IPS-18a (cell line): ENCODE measurements at regions not wholly inside any gene's neighbourhood (a gene's known extent, or its start where the extent isn't known, plus 50 kb on each side); places are given as distances from the start of the nearest gene placed in this dataset.

Source experiments
- H3K27ac ChIP-seq: one replicate; pipeline ENCODE4 v1.5.1; 2013; ENCODE audit warnings: low read length
- H3K27me3 ChIP-seq: one replicate; pipeline ENCODE4 v1.6.1; 2013; ENCODE audit warnings: mild to moderate bottlenecking, low read length; ENCODE audit not compliant: control insufficient read depth, insufficient read depth
- H3K36me3 ChIP-seq: one replicate; pipeline ENCODE4 v1.6.1; 2013; ENCODE audit warnings: low read depth, low read length; ENCODE audit not compliant: control insufficient read depth
- H3K4me1 ChIP-seq: one replicate; pipeline ENCODE4 v1.6.1; 2013; ENCODE audit warnings: low read depth, low read length; ENCODE audit not compliant: control insufficient read depth
- H3K4me3 ChIP-seq: one replicate; pipeline ENCODE4 v1.5.1; 2013; ENCODE audit warnings: low read length
- H3K9ac ChIP-seq: one replicate; pipeline ENCODE4 v1.6.1; 2013; ENCODE audit warnings: mild to moderate bottlenecking, low read length, moderate library complexity
- H3K9me3 ChIP-seq: one replicate; pipeline ENCODE4 v1.6.1; 2013; ENCODE audit warnings: low read depth, low read length; ENCODE audit not compliant: control insufficient read depth

GRCh38 chr11:22491555-22492225 is 133.9 kb downstream of the FANCF start:
- Histone ChIP-seq H3K9me3 (no peaks in the 10 kb centered on the region), H3K4me1 (peaks cover 8% of the 10 kb centered on the region), H3K4me3 (no peak overlapping the region), H3K36me3 (no peaks in the 10 kb centered on the region), H3K9ac (no peak overlapping the region), H3K27me3 (no peaks in the 10 kb centered on the region), H3K27ac (no peak overlapping the region)

GRCh38 chr11:22479971-22480720 is 142.0 kb downstream of the SLC17A6 start:
- Histone ChIP-seq H3K27ac (no peak overlapping the region), H3K27me3 (no peaks in the 10 kb centered on the region), H3K9me3 (no peaks in the 10 kb centered on the region), H3K4me3 (no peak overlapping the region), H3K9ac (no peak overlapping the region), H3K36me3 (no peaks in the 10 kb centered on the region), H3K4me1 (no peaks in the 10 kb centered on the region)

GRCh38 chr11:22479208-22479607 is 141.0 kb downstream of the SLC17A6 start:
- Histone ChIP-seq H3K4me3 (no peak overlapping the region), H3K27ac (no peak overlapping the region), H3K36me3 (no peaks in the 10 kb centered on the region), H3K9me3 (no peaks in the 10 kb centered on the region), H3K27me3 (no peaks in the 10 kb centered on the region), H3K4me1 (no peaks in the 10 kb centered on the region), H3K9ac (no peak overlapping the region)

GRCh38 chr11:22478169-22478568 is 140.0 kb downstream of the SLC17A6 start:
- Histone ChIP-seq H3K4me3 (no peak overlapping the region), H3K27me3 (no peaks in the 10 kb centered on the region), H3K27ac (no peak overlapping the region), H3K4me1 (no peaks in the 10 kb centered on the region), H3K9ac (no peak overlapping the region), H3K9me3 (no peaks in the 10 kb centered on the region), H3K36me3 (no peaks in the 10 kb centered on the region)

GRCh38 chr11:22477312-22477711 is 139.1 kb downstream of the SLC17A6 start:
- Histone ChIP-seq H3K27ac (no peak overlapping the region), H3K4me1 (no peaks in the 10 kb centered on the region), H3K27me3 (no peaks in the 10 kb centered on the region), H3K36me3 (no peaks in the 10 kb centered on the region), H3K9ac (no peak overlapping the region), H3K4me3 (no peak overlapping the region), H3K9me3 (no peaks in the 10 kb centered on the region)

- Histone ChIP-seq H3K9ac (no peak overlapping the region), H3K27me3 (no peaks in the 10 kb centered on the region)
These were observed 138.4 kb downstream of the SLC17A6 start for GRCh38 chr11:22476589-22476988.

GRCh38 chr11:22474616-22475015 is 136.4 kb downstream of the SLC17A6 start:
- Histone ChIP-seq H3K4me1 (no peaks in the 10 kb centered on the region), H3K9ac (no peak overlapping the region), H3K4me3 (no peak overlapping the region), H3K36me3 (no peaks in the 10 kb centered on the region), H3K9me3 (no peaks in the 10 kb centered on the region), H3K27me3 (no peaks in the 10 kb centered on the region), H3K27ac (no peak overlapping the region)

More at GRCh38 chr11:22476589-22476988, 138.4 kb downstream of the SLC17A6 start:
- Histone ChIP-seq H3K9me3 (no peaks in the 10 kb centered on the region), H3K4me1 (no peaks in the 10 kb centered on the region), H3K27ac (no peak overlapping the region), H3K4me3 (no peak overlapping the region), H3K36me3 (no peaks in the 10 kb centered on the region)

- Histone ChIP-seq H3K4me1 (no peaks in the 10 kb centered on the region), H3K4me3 (no peak overlapping the region), H3K36me3 (no peaks in the 10 kb centered on the region), H3K9ac (no peak overlapping the region), H3K27me3 (no peaks in the 10 kb centered on the region), H3K9me3 (no peaks in the 10 kb centered on the region), H3K27ac (no peak overlapping the region)
These were observed 135.4 kb downstream of the SLC17A6 start for GRCh38 chr11:22473586-22473985.

GRCh38 chr11:22472306-22472705 is 134.1 kb downstream of the SLC17A6 start:
- no peaks in the 10 kb centered on the region for H3K4me1 ChIP-seq
- no peaks in the 10 kb centered on the region for H3K27me3 ChIP-seq
- H3K27ac ChIP-seq = no peak overlapping the region
- H3K9me3 ChIP-seq = no peaks in the 10 kb centered on the region
- no peak overlapping the region for H3K4me3 ChIP-seq
- H3K36me3 ChIP-seq = no peaks in the 10 kb centered on the region
- no peak overlapping the region for H3K9ac ChIP-seq

- H3K4me3 ChIP-seq = no peak overlapping the region
- H3K27me3 ChIP-seq = no peaks in the 10 kb centered on the region
- no peak overlapping the region for H3K9ac ChIP-seq
- H3K27ac ChIP-seq = no peak overlapping the region
- H3K36me3 ChIP-seq = no peaks in the 10 kb centered on the region
- H3K4me1 ChIP-seq = no peaks in the 10 kb centered on the region
- H3K9me3 ChIP-seq = no peaks in the 10 kb centered on the region
These were observed 133.2 kb downstream of the SLC17A6 start for GRCh38 chr11:22471385-22471784.

GRCh38 chr11:22467741-22468140 is 129.6 kb downstream of the SLC17A6 start:
- no peaks in the 10 kb centered on the region for H3K9me3 ChIP-seq
- H3K27ac ChIP-seq = no peak overlapping the region
- no peaks in the 10 kb centered on the region for H3K4me1 ChIP-seq
- no peaks in the 10 kb centered on the region for H3K36me3 ChIP-seq
- no peaks in the 10 kb centered on the region for H3K27me3 ChIP-seq
- H3K4me3 ChIP-seq = no peak overlapping the region
- H3K9ac ChIP-seq = no peak overlapping the region

GRCh38 chr11:22467248-22467647 is 129.1 kb downstream of the SLC17A6 start:
- H3K4me3 ChIP-seq = no peak overlapping the region
- H3K9me3 ChIP-seq = no peaks in the 10 kb centered on the region
- no peaks in the 10 kb centered on the region for H3K4me1 ChIP-seq
- H3K9ac ChIP-seq = no peak overlapping the region
- H3K27ac ChIP-seq = no peak overlapping the region
- no peaks in the 10 kb centered on the region for H3K36me3 ChIP-seq
- no peaks in the 10 kb centered on the region for H3K27me3 ChIP-seq
